ENCODE measurements at regions not wholly inside any gene's neighbourhood (a gene's known extent, or its start where the extent isn't known, plus 50 kb on each side); places are given as distances from the start of the nearest gene placed in this dataset.
"Not testable (repeated sequence)": the region's sequence is repeated elsewhere in the genome, so short reads cannot be mapped to it uniquely, and the experiment has no call there.

- DNase-seq (no peak), ATAC-seq (replicated peaks) (no peak)
- H3K36me3 Mint-ChIP-seq (ENCODE audit: insufficient read depth), result peaks cover 2% of the 10 kb centered on the region
- H3K9me3 Mint-ChIP-seq, result no peaks in the 10 kb centered on the region
- no peak overlapping the region for H3K4me3 Mint-ChIP-seq
- H3K27ac Mint-ChIP-seq, result no peak overlapping the region
- H3K27me3 Mint-ChIP-seq, result no peaks in the 10 kb centered on the region
- H3K4me1 Mint-ChIP-seq (ENCODE audit: low read depth in 2 of 2), result no peaks in the 10 kb centered on the region
Observed at GRCh38 chr5:158514319-158514985, 585.3 kb downstream of the EBF1 start.

- no peak overlapping the region for H3K27ac Mint-ChIP-seq
- peaks cover 2% of the 10 kb centered on the region for H3K36me3 Mint-ChIP-seq (ENCODE audit: insufficient read depth)
- no peaks in the 10 kb centered on the region for H3K4me1 Mint-ChIP-seq (ENCODE audit: low read depth in 2 of 2)
- no peak overlapping the region for H3K4me3 Mint-ChIP-seq
- H3K27me3 Mint-ChIP-seq, result no peaks in the 10 kb centered on the region
- ATAC-seq (replicated peaks) (no peak), DNase-seq (no peak)
- no peaks in the 10 kb centered on the region for H3K9me3 Mint-ChIP-seq
Observed at GRCh38 chr5:158513490-158514318, 586.0 kb downstream of the EBF1 start.

- peak; percentile 29 for ATAC-seq (replicated peaks)
- no peak overlapping the region for H3K4me3 Mint-ChIP-seq
- no peaks in the 10 kb centered on the region for H3K4me1 Mint-ChIP-seq (ENCODE audit: low read depth in 2 of 2)
- H3K27me3 Mint-ChIP-seq, result no peaks in the 10 kb centered on the region
- DNase-seq, result no peak
- H3K9me3 Mint-ChIP-seq, result no peaks in the 10 kb centered on the region
- H3K36me3 Mint-ChIP-seq (ENCODE audit: insufficient read depth), result peaks cover 2% of the 10 kb centered on the region
- H3K27ac Mint-ChIP-seq, result no peak overlapping the region
Observed at GRCh38 chr5:158511454-158511853, 588.3 kb downstream of the EBF1 start.

- Mint-ChIP-seq H3K36me3 (ENCODE audit: insufficient read depth) (peaks cover 2% of the 10 kb centered on the region), H3K4me3 (no peak overlapping the region), H3K27me3 (no peaks in the 10 kb centered on the region), H3K9me3 (no peaks in the 10 kb centered on the region), H3K4me1 (ENCODE audit: low read depth in 2 of 2) (no peaks in the 10 kb centered on the region), H3K27ac (no peak overlapping the region)
- DNase-seq, result no peak
- no peak for ATAC-seq (replicated peaks)
Observed at GRCh38 chr5:158510479-158510878, 589.2 kb downstream of the EBF1 start.

GRCh38 chr5:158506648-158507047 is 593.1 kb downstream of the EBF1 start:
- H3K36me3 Mint-ChIP-seq (ENCODE audit: insufficient read depth), result peaks cover 2% of the 10 kb centered on the region
- H3K9me3 Mint-ChIP-seq, result peaks cover 0 to 2% of the 10 kb centered on the region in 2 donors
- no peaks in the 10 kb centered on the region for H3K27me3 Mint-ChIP-seq
- no peak overlapping the region for H3K4me3 Mint-ChIP-seq
- no peak for ATAC-seq (replicated peaks)
- no peak for DNase-seq
- no peak overlapping the region for H3K27ac Mint-ChIP-seq
- no peaks in the 10 kb centered on the region for H3K4me1 Mint-ChIP-seq (ENCODE audit: low read depth in 2 of 2)

GRCh38 chr5:158502686-158503085 is 597.0 kb downstream of the EBF1 start:
- Mint-ChIP-seq H3K9me3 (peaks cover 0 to 2% of the 10 kb centered on the region in 2 donors), H3K27ac (no peak overlapping the region), H3K27me3 (peaks cover 0 to 7% of the 10 kb centered on the region in 2 donors), H3K4me3 (no peak overlapping the region), H3K4me1 (ENCODE audit: low read depth in 2 of 2) (no peaks in the 10 kb centered on the region), H3K36me3 (ENCODE audit: insufficient read depth) (no peaks in the 10 kb centered on the region)
- ATAC-seq (replicated peaks) (no peak), DNase-seq (no peak)

GRCh38 chr5:158499892-158500418 is 599.8 kb downstream of the EBF1 start:
- Mint-ChIP-seq H3K27me3 (peaks cover 0 to 7% of the 10 kb centered on the region in 2 donors), H3K4me3 (no peak overlapping the region), H3K36me3 (ENCODE audit: insufficient read depth) (no peaks in the 10 kb centered on the region), H3K9me3 (peaks cover 0 to 1% of the 10 kb centered on the region in 2 donors), H3K27ac (no peak overlapping the region), H3K4me1 (ENCODE audit: low read depth in 2 of 2) (no peaks in the 10 kb centered on the region)
- ATAC-seq (replicated peaks) (no peak), DNase-seq (no peak)

- no peak for DNase-seq
- no peak for ATAC-seq (replicated peaks)
- Mint-ChIP-seq H3K36me3 (ENCODE audit: insufficient read depth) (no peaks in the 10 kb centered on the region), H3K4me3 (no peak overlapping the region), H3K4me1 (ENCODE audit: low read depth in 2 of 2) (no peaks in the 10 kb centered on the region), H3K9me3 (no peaks in the 10 kb centered on the region), H3K27me3 (peaks cover 0 to 7% of the 10 kb centered on the region in 2 donors), H3K27ac (no peak overlapping the region)
Observed at GRCh38 chr5:158499075-158499891, 600.4 kb downstream of the EBF1 start.

GRCh38 chr5:158496624-158497023 is 603.1 kb downstream of the EBF1 start:
- no peaks in the 10 kb centered on the region for H3K9me3 Mint-ChIP-seq
- no peak overlapping the region for H3K4me3 Mint-ChIP-seq
- no peak for ATAC-seq (replicated peaks)
- DNase-seq, result no peak
- H3K27ac Mint-ChIP-seq, result no peak overlapping the region
- no peaks in the 10 kb centered on the region for H3K36me3 Mint-ChIP-seq (ENCODE audit: insufficient read depth)
- peaks cover 0 to 7% of the 10 kb centered on the region in 2 donors for H3K27me3 Mint-ChIP-seq
- no peaks in the 10 kb centered on the region for H3K4me1 Mint-ChIP-seq (ENCODE audit: low read depth in 2 of 2)

- H3K4me1 Mint-ChIP-seq (ENCODE audit: low read depth in 2 of 2), result no peaks in the 10 kb centered on the region
- H3K9me3 Mint-ChIP-seq, result no peaks in the 10 kb centered on the region
Observed at GRCh38 chr5:158494541-158494940, 605.2 kb downstream of the EBF1 start.

GRCh38 chr5:158494044-158494443 is 605.7 kb downstream of the EBF1 start:
- H3K4me1 Mint-ChIP-seq (ENCODE audit: low read depth in 2 of 2); H3K9me3 Mint-ChIP-seq; H3K27ac Mint-ChIP-seq; H3K4me3 Mint-ChIP-seq; ATAC-seq (replicated peaks); H3K27me3 Mint-ChIP-seq; H3K36me3 Mint-ChIP-seq (ENCODE audit: insufficient read depth); DNase-seq: not testable (repeated sequence)

More at GRCh38 chr5:158494541-158494940, 605.2 kb downstream of the EBF1 start:
- no peak overlapping the region for H3K27ac Mint-ChIP-seq
- DNase-seq (no peak), ATAC-seq (replicated peaks) (no peak)
- H3K4me3 Mint-ChIP-seq, result no peak overlapping the region
- H3K27me3 Mint-ChIP-seq, result peaks cover 0 to 7% of the 10 kb centered on the region in 2 donors
- no peaks in the 10 kb centered on the region for H3K36me3 Mint-ChIP-seq (ENCODE audit: insufficient read depth)

- Mint-ChIP-seq H3K4me3 (no peak overlapping the region), H3K9me3 (no peaks in the 10 kb centered on the region), H3K27ac (no peak overlapping the region), H3K4me1 (ENCODE audit: low read depth in 2 of 2) (no peaks in the 10 kb centered on the region), H3K27me3 (no peaks in the 10 kb centered on the region), H3K36me3 (ENCODE audit: insufficient read depth) (no peaks in the 10 kb centered on the region)
- DNase-seq (no peak), ATAC-seq (replicated peaks) (no peak)
Observed at GRCh38 chr5:158492841-158493242, 606.9 kb downstream of the EBF1 start.

- H3K36me3 Mint-ChIP-seq (ENCODE audit: insufficient read depth), result no peaks in the 10 kb centered on the region
- H3K27ac Mint-ChIP-seq, result no peak overlapping the region
- H3K9me3 Mint-ChIP-seq, result no peaks in the 10 kb centered on the region
- ATAC-seq (replicated peaks), result no peak
- no peak overlapping the region for H3K4me3 Mint-ChIP-seq
- no peaks in the 10 kb centered on the region for H3K4me1 Mint-ChIP-seq (ENCODE audit: low read depth in 2 of 2)
- no peak for DNase-seq
- H3K27me3 Mint-ChIP-seq, result no peaks in the 10 kb centered on the region
Observed at GRCh38 chr5:158492136-158492535, 607.6 kb downstream of the EBF1 start.

All from effector memory CD8-positive, alpha-beta T cell (primary cell).